Mesenchymal stem cell (in vitro differentiated cells and primary cell): ENCODE measurements at regions not wholly inside any gene's neighbourhood (a gene's known extent, or its start where the extent isn't known, plus 50 kb on each side); places are given as distances from the start of the nearest gene placed in this dataset.

ENCODE experiments used
- DNase-seq: peaks from one replicate; pipeline ENCODE4 v3.0.0-alpha.2; 2013
- H2AFZ ChIP-seq: one replicate; pipeline ENCODE4 v1.6.1; 2013; ENCODE audit warnings: low read depth, mild to moderate bottlenecking, control low read depth, inconsistent platforms, low read length, moderate library complexity
- H2AK5ac ChIP-seq: 2 replicates; pipeline ENCODE4 v1.6.1; 2013; ENCODE audit warnings: low read length, moderate library complexity, mild to moderate bottlenecking, inconsistent platforms; ENCODE audit not compliant: severe bottlenecking
- H2BK120ac ChIP-seq: one replicate; pipeline ENCODE4 v1.6.1; 2013; ENCODE audit warnings: low read depth, mild to moderate bottlenecking, inconsistent platforms, low read length, moderate library complexity
- H2BK12ac ChIP-seq, 2 experiments: one replicate each; pipeline ENCODE4 v1.6.1; 2013; ENCODE audit warnings: inconsistent platforms in 2 of 2, low read length in 2 of 2, mild to moderate bottlenecking in 2 of 2, moderate library complexity in 2 of 2, control low read depth in 1 of 2
- H2BK15ac ChIP-seq: one replicate; pipeline ENCODE4 v1.6.1; 2013; ENCODE audit warnings: mild to moderate bottlenecking, low read depth, inconsistent platforms; ENCODE audit not compliant: poor library complexity, severe bottlenecking
- H2BK5ac ChIP-seq: 2 replicates; pipeline ENCODE4 v1.6.1; 2013; ENCODE audit warnings: low read depth, mild to moderate bottlenecking, low read length, control low read depth, inconsistent platforms; ENCODE audit not compliant: poor library complexity, severe bottlenecking
- H3K14ac ChIP-seq, 2 experiments: one replicate each; pipeline ENCODE4 v1.6.1; 2013; ENCODE audit warnings: inconsistent platforms in 2 of 2, low read length in 2 of 2, control low read depth in 1 of 2, mild to moderate bottlenecking in 1 of 2, moderate library complexity in 1 of 2
- H3K18ac ChIP-seq, 2 experiments: one replicate each; pipeline ENCODE4 v1.6.1; 2013; ENCODE audit warnings: inconsistent platforms in 2 of 2, low read length in 2 of 2, control low read depth in 1 of 2, low read depth in 1 of 2, mild to moderate bottlenecking in 1 of 2
- H3K23ac ChIP-seq, 2 experiments: one replicate each; pipeline ENCODE4 v1.6.1; 2013; ENCODE audit warnings: inconsistent platforms in 2 of 2, low read length in 2 of 2, mild to moderate bottlenecking in 2 of 2, moderate library complexity in 2 of 2, control low read depth in 1 of 2
- H3K27ac ChIP-seq: 2 replicates; pipeline ENCODE4 v1.5.1; 2013; ENCODE audit warnings: mild to moderate bottlenecking, moderate library complexity, low read length, control low read depth, inconsistent platforms; ENCODE audit not compliant: poor library complexity, severe bottlenecking
- H3K27me3 ChIP-seq, 2 experiments: 2 replicates each; pipeline versions ENCODE4 v1.6.1 to v1.7.0; 2013; ENCODE audit warnings: low read length in 2 of 2, mild to moderate bottlenecking in 2 of 2, moderate library complexity in 2 of 2, control low read depth in 1 of 2, inconsistent platforms in 1 of 2; ENCODE audit not compliant: control insufficient read depth in 1 of 2, insufficient read depth in 1 of 2
- H3K36me3 ChIP-seq, 2 experiments: 2 replicates each; pipeline versions ENCODE4 v1.6.1 to v1.7.0; 2013; ENCODE audit warnings: low read length in 2 of 2, control low read depth in 1 of 2, inconsistent platforms in 1 of 2, low read depth in 1 of 2, mild to moderate bottlenecking in 1 of 2; ENCODE audit not compliant: insufficient read depth in 2 of 2, control insufficient read depth in 1 of 2
- H3K4ac ChIP-seq, 2 experiments: one replicate each; pipeline ENCODE4 v1.6.1; 2013; ENCODE audit warnings: inconsistent platforms in 2 of 2, low read length in 2 of 2, mild to moderate bottlenecking in 2 of 2, moderate library complexity in 2 of 2, control low read depth in 1 of 2, low read depth in 1 of 2
- H3K4me1 ChIP-seq: 2 replicates; pipeline ENCODE4 v1.6.1; 2013; ENCODE audit warnings: low read depth, low read length, control low read depth; ENCODE audit not compliant: control insufficient read depth, insufficient read depth
- H3K4me2 ChIP-seq: 2 replicates; pipeline ENCODE4 v1.6.1; 2013; ENCODE audit warnings: low read length, mild to moderate bottlenecking, inconsistent platforms; ENCODE audit not compliant: poor library complexity, severe bottlenecking
- H3K4me3 ChIP-seq, 2 experiments: 2 replicates each; pipeline versions ENCODE4 v1.5.1 to v1.7.0; 2013; ENCODE audit warnings: low read length in 2 of 2, mild to moderate bottlenecking in 2 of 2, control low read depth in 1 of 2, low read depth in 1 of 2; ENCODE audit not compliant: insufficient read depth in 1 of 2
- H3K79me1 ChIP-seq: replicated peaks from 2 replicates; pipeline ENCODE4 v1.6.1; 2013; ENCODE audit warnings: mild to moderate bottlenecking, control low read depth, low read length, inconsistent platforms; ENCODE audit not compliant: poor library complexity, severe bottlenecking
- H3K9ac ChIP-seq: 2 replicates; pipeline ENCODE4 v1.7.0; 2013; ENCODE audit warnings: mild to moderate bottlenecking, low read length, moderate library complexity
- H3K9me3 ChIP-seq: 2 replicates; pipeline ENCODE4 v1.7.0; 2013; ENCODE audit warnings: mild to moderate bottlenecking, low read length; ENCODE audit not compliant: control insufficient read depth
- H4K8ac ChIP-seq: one replicate; pipeline ENCODE4 v1.6.1; 2013; ENCODE audit warnings: inconsistent platforms, mild to moderate bottlenecking, low read length, moderate library complexity
- H4K91ac ChIP-seq: one replicate; pipeline ENCODE4 v1.6.1; 2013; ENCODE audit warnings: mild to moderate bottlenecking, low read length, inconsistent platforms
- WGBS: methylation state at CpG from one replicate; pipeline ENCODE4 v1.1.7; 2013; ENCODE audit warnings: mixed read lengths; 5-methylcytosine and 5-hydroxymethylcytosine counted together

GRCh38 chr5:116976767-116977166 is 402.1 kb upstream of the SEMA6A start:
- H4K91ac ChIP-seq = no peak overlapping the region
- no peak overlapping the region for H3K23ac ChIP-seq
- no peak overlapping the region for H2BK120ac ChIP-seq
- H3K4me1 ChIP-seq = no peaks in the 10 kb centered on the region
- no peak overlapping the region for H3K4me2 ChIP-seq
- H3K14ac ChIP-seq = no peak overlapping the region
- no peaks in the 10 kb centered on the region for H3K9me3 ChIP-seq
- no peaks in the 10 kb centered on the region for H3K27me3 ChIP-seq
- H3K27ac ChIP-seq = no peak overlapping the region
- H2AK5ac ChIP-seq = no peak overlapping the region
- H3K9ac ChIP-seq = no peak overlapping the region
- no peak overlapping the region for H3K18ac ChIP-seq
- no peak overlapping the region for H3K4ac ChIP-seq
- no peak overlapping the region for H2BK15ac ChIP-seq
- WGBS = 86% methylated on average over 1 of the region's 1 CpG
- no peak overlapping the region for H4K8ac ChIP-seq
- no peaks in the 10 kb centered on the region for H3K79me1 ChIP-seq
- H2BK12ac ChIP-seq = no peak overlapping the region
- no peak overlapping the region for H2AFZ ChIP-seq
- no peak for DNase-seq
- no peak overlapping the region for H2BK5ac ChIP-seq
- H3K36me3 ChIP-seq = no peaks in the 10 kb centered on the region
- no peak overlapping the region for H3K4me3 ChIP-seq

GRCh38 chr5:116971131-116971530 is 396.5 kb upstream of the SEMA6A start:
- DNase-seq = no peak
- WGBS = 95% methylated on average over 3 of the region's 5 CpGs
- no peaks in the 10 kb centered on the region for H3K36me3 ChIP-seq
- no peak overlapping the region for H2BK12ac ChIP-seq
- H3K4me2 ChIP-seq = no peak overlapping the region
- H3K18ac ChIP-seq = no peak overlapping the region
- no peak overlapping the region for H3K14ac ChIP-seq
- no peak overlapping the region for H2BK5ac ChIP-seq
- H3K4me1 ChIP-seq = no peaks in the 10 kb centered on the region
- H2AK5ac ChIP-seq = no peak overlapping the region
- H3K27ac ChIP-seq = no peak overlapping the region
- no peaks in the 10 kb centered on the region for H3K79me1 ChIP-seq
- no peak overlapping the region for H2BK15ac ChIP-seq
- no peaks in the 10 kb centered on the region for H3K9me3 ChIP-seq
- no peak overlapping the region for H2BK120ac ChIP-seq
- H2AFZ ChIP-seq = no peak overlapping the region
- H3K4ac ChIP-seq = no peak overlapping the region
- H4K8ac ChIP-seq = no peak overlapping the region
- H3K9ac ChIP-seq = no peak overlapping the region
- H3K4me3 ChIP-seq = no peak overlapping the region
- H3K27me3 ChIP-seq = no peaks in the 10 kb centered on the region
- no peak overlapping the region for H3K23ac ChIP-seq
- H4K91ac ChIP-seq = no peak overlapping the region

- H2AK5ac ChIP-seq = no peak overlapping the region
- H3K4me3 ChIP-seq = no peak overlapping the region
- H3K18ac ChIP-seq = no peak overlapping the region
- H3K4ac ChIP-seq = no peak overlapping the region
- no peak overlapping the region for H2BK15ac ChIP-seq
- no peaks in the 10 kb centered on the region for H3K27me3 ChIP-seq
- H3K4me1 ChIP-seq = no peaks in the 10 kb centered on the region
- H3K9ac ChIP-seq = no peak overlapping the region
- no peak overlapping the region for H3K14ac ChIP-seq
- H3K4me2 ChIP-seq = no peak overlapping the region
- H2BK5ac ChIP-seq = no peak overlapping the region
- H3K23ac ChIP-seq = no peak overlapping the region
- no peak overlapping the region for H3K27ac ChIP-seq
- H3K9me3 ChIP-seq = no peaks in the 10 kb centered on the region
- peak; percentile 55 for DNase-seq
- no peak overlapping the region for H2BK12ac ChIP-seq
- no peak overlapping the region for H2AFZ ChIP-seq
- WGBS = 47% methylated on average over 2 of the region's 2 CpGs
- no peak overlapping the region for H2BK120ac ChIP-seq
- H3K79me1 ChIP-seq = no peaks in the 10 kb centered on the region
- H4K91ac ChIP-seq = no peak overlapping the region
- H4K8ac ChIP-seq = no peak overlapping the region
- H3K36me3 ChIP-seq = no peaks in the 10 kb centered on the region
These were observed 395.7 kb upstream of the SEMA6A start for GRCh38 chr5:116970318-116970717.

- Histone ChIP-seq H3K9ac (no peak overlapping the region), H3K14ac (no peak overlapping the region), H3K79me1 (no peaks in the 10 kb centered on the region), H3K27me3 (no peaks in the 10 kb centered on the region), H4K8ac (no peak overlapping the region), H2AK5ac (no peak overlapping the region), H3K4ac (no peak overlapping the region), H3K27ac (no peak overlapping the region), H3K4me3 (no peak overlapping the region), H3K18ac (no peak overlapping the region), H3K9me3 (no peaks in the 10 kb centered on the region), H2BK12ac (no peak overlapping the region), H3K4me1 (no peaks in the 10 kb centered on the region), H2BK120ac (no peak overlapping the region), H2AFZ (no peak overlapping the region), H3K23ac (no peak overlapping the region), H3K36me3 (no peaks in the 10 kb centered on the region), H2BK5ac (no peak overlapping the region), H2BK15ac (no peak overlapping the region), H4K91ac (no peak overlapping the region), H3K4me2 (no peak overlapping the region)
- no peak for DNase-seq
- WGBS = 93% methylated on average over 2 of the region's 5 CpGs
These were observed 389.8 kb upstream of the SEMA6A start for GRCh38 chr5:116964438-116964837.
